ENCODE measurements at regions not wholly inside any gene's neighbourhood (a gene's known extent, or its start where the extent isn't known, plus 50 kb on each side); places are given as distances from the start of the nearest gene placed in this dataset.
A peak's percentile ranks its signal among the peaks of the same experiment; 100 is the strongest.

DNA sequence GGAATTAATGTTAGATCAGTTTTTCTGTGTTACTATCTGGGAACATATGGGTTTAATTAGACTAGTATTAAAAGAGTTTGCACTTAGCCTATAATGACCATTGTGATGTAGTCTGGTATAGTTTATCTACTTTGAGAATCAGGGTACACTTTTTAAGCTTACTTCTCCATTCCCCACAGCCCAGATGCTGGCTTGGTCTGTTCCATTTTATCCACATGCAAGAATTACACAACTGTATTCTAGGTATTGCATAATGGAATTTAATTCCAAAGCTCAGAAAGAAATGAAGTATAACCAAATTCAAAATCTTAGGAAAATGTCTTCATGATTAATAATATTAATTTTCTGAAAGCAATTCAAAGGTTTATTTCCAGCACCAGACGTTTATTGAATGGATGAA lies 122.2 kb upstream of the PDGFD start:
- DNase-seq (ENCODE audit: low read depth, low spot score): no peak
- no peak overlapping the region for H3K9ac ChIP-seq (ENCODE audit: insufficient read length, low read depth)
- H3K9me3 ChIP-seq (ENCODE audit: insufficient read depth, low read length): no peaks in the 10 kb centered on the region
- no peaks in the 10 kb centered on the region for H3K36me3 ChIP-seq (ENCODE audit: insufficient read depth, insufficient read length, low read length)
- no peaks in the 10 kb centered on the region for H3K4me1 ChIP-seq (ENCODE audit: insufficient read depth, insufficient read length)
- TF ChIP-seq YY1 (IDR thresholded peaks at IDR 0.05; ENCODE audit: insufficient read depth, insufficient read length) (no peak), ZNF274 (IDR thresholded peaks at IDR 0.05; ENCODE audit: low read depth, low read length) (no peak), SUZ12 (IDR thresholded peaks at IDR 0.05; ENCODE audit: extremely low read depth, insufficient read depth, insufficient read length) (no peak)
- H3K27me3 ChIP-seq (ENCODE audit: insufficient read depth, insufficient read length): no peaks in the 10 kb centered on the region
- no peak overlapping the region for H3K4me3 ChIP-seq (ENCODE audit: insufficient read length, low read depth)

DNA sequence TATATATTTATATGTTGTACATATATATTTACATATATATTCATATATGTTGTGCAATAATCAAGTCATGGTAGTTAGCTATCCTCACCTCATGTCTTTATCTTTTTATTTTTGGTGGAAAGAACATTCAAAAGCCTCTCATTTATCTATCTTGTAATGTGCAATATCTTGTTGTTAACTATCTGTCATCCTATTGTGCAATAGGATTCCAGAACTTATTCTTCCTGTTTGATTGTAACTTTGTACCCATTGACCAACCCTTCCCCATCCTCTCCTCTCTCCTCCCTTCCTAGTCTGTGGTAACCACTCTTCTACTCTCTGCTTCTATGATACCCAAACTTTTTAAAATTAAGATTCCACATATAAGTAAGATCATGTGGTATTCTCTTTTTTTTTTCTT lies 115.6 kb upstream of the PDGFD start:
- Histone ChIP-seq H3K36me3 (ENCODE audit: insufficient read depth, insufficient read length, low read length) (no peaks in the 10 kb centered on the region), H3K9ac (ENCODE audit: insufficient read length, low read depth) (no peak overlapping the region), H3K4me3 (ENCODE audit: insufficient read length, low read depth) (no peak overlapping the region)

DNA sequence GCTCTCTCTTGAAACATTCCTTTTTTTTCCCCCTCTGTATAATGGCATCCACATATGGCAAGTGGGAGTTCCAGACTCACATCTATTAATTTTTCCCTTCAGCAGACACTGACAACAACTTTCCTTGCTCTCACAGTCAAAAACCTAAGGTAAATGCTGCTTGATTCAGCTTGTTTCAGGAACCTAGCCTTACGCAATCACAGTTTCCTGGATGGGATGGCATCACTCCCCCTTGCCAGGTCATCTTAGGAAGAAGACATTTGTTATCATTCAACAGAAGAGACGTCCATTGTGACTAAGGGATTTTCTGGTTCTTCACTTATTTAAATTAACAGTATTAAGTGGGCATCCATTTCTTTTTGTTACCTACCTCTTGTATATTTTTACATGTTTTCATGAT lies 112.0 kb upstream of the PDGFD start:
- H3K9me3 ChIP-seq (ENCODE audit: insufficient read depth, low read length): no peaks in the 10 kb centered on the region
- H3K27me3 ChIP-seq (ENCODE audit: insufficient read depth, insufficient read length): no peaks in the 10 kb centered on the region
- no peak overlapping the region for H3K4me3 ChIP-seq (ENCODE audit: insufficient read length, low read depth)
- H3K9ac ChIP-seq (ENCODE audit: insufficient read length, low read depth): no peak overlapping the region
- no peaks in the 10 kb centered on the region for H3K36me3 ChIP-seq (ENCODE audit: insufficient read depth, insufficient read length, low read length)
- H3K4me1 ChIP-seq (ENCODE audit: insufficient read depth, insufficient read length): no peaks in the 10 kb centered on the region
- TF ChIP-seq YY1 (IDR thresholded peaks at IDR 0.05; ENCODE audit: insufficient read depth, insufficient read length) (no peak), ZNF274 (IDR thresholded peaks at IDR 0.05; ENCODE audit: low read depth, low read length) (no peak), SUZ12 (IDR thresholded peaks at IDR 0.05; ENCODE audit: extremely low read depth, insufficient read depth, insufficient read length) (no peak)
- DNase-seq (ENCODE audit: low read depth, low spot score): no peak

More for the DNA sequence above, 115.6 kb upstream of the PDGFD start:
- TF ChIP-seq ZNF274 (IDR thresholded peaks at IDR 0.05; ENCODE audit: low read depth, low read length) (no peak), YY1 (IDR thresholded peaks at IDR 0.05; ENCODE audit: insufficient read depth, insufficient read length) (no peak), SUZ12 (IDR thresholded peaks at IDR 0.05; ENCODE audit: extremely low read depth, insufficient read depth, insufficient read length) (no peak)
- Histone ChIP-seq H3K4me1 (ENCODE audit: insufficient read depth, insufficient read length) (no peaks in the 10 kb centered on the region), H3K27me3 (ENCODE audit: insufficient read depth, insufficient read length) (no peaks in the 10 kb centered on the region), H3K9me3 (ENCODE audit: insufficient read depth, low read length) (no peaks in the 10 kb centered on the region)
- DNase-seq (ENCODE audit: low read depth, low spot score): no peak

DNA sequence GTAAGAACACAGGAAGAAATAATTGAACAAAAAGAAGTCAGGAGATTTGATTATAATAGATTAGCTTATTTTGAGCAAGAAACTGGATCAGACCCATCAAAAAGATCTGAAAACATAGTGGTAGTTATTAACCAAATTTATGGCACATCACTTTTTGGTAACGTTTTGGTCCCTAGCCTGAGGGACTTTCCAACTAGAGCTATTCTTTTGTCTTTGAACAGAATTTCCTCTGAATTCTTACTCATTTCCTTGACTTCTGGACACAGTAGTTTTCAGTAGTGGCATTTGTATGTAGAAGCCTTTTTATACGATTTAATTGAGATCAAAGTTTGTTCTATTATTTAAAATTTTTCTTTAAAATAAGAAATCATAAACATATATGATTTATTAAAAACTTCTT lies 96.5 kb upstream of the PDGFD start:
- Histone ChIP-seq H3K4me1 (ENCODE audit: insufficient read depth, insufficient read length) (no peaks in the 10 kb centered on the region), H3K36me3 (ENCODE audit: insufficient read depth, insufficient read length, low read length) (no peaks in the 10 kb centered on the region), H3K27me3 (ENCODE audit: insufficient read depth, insufficient read length) (no peaks in the 10 kb centered on the region), H3K9me3 (ENCODE audit: insufficient read depth, low read length) (no peaks in the 10 kb centered on the region), H3K4me3 (ENCODE audit: insufficient read length, low read depth) (no peak overlapping the region), H3K9ac (ENCODE audit: insufficient read length, low read depth) (no peak overlapping the region)
- DNase-seq (ENCODE audit: low read depth, low spot score): no peak
- TF ChIP-seq SUZ12 (IDR thresholded peaks at IDR 0.05; ENCODE audit: extremely low read depth, insufficient read depth, insufficient read length): no peak

DNA sequence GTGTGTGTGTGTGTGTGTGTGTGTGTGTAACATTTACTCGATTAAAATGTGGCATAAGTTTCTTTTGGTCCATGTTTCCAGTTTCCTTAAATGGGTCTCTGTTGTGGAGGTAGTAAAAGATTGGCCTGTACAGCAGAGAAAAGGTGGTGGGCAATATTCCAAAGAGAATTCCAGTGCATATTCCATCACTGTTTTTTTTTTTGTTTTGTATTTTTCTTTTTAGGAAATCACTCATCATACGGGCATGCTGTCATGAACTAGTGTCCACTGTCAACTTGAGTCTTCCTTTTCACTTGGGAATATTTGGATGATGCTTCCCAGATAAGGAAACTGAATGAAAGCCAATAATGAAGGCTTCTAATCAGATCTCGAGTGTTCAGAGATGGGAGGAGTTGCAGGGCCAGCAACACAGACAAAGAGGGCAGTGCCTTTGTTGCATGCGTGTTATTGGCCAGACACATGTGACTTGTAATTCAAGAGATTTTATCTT lies 95.2 kb upstream of the PDGFD start:
- Histone ChIP-seq H3K4me3 (ENCODE audit: insufficient read length, low read depth) (no peak overlapping the region), H3K9me3 (ENCODE audit: insufficient read depth, low read length) (no peaks in the 10 kb centered on the region), H3K4me1 (ENCODE audit: insufficient read depth, insufficient read length) (no peaks in the 10 kb centered on the region), H3K27me3 (ENCODE audit: insufficient read depth, insufficient read length) (no peaks in the 10 kb centered on the region), H3K36me3 (ENCODE audit: insufficient read depth, insufficient read length, low read length) (no peaks in the 10 kb centered on the region), H3K9ac (ENCODE audit: insufficient read length, low read depth) (no peak overlapping the region)
- DNase-seq (ENCODE audit: low read depth, low spot score): no peak
- TF ChIP-seq YY1 (IDR thresholded peaks at IDR 0.05; ENCODE audit: insufficient read depth, insufficient read length) (no peak), ZNF274 (IDR thresholded peaks at IDR 0.05; ENCODE audit: low read depth, low read length) (no peak), SUZ12 (IDR thresholded peaks at IDR 0.05; ENCODE audit: extremely low read depth, insufficient read depth, insufficient read length) (no peak)

DNA sequence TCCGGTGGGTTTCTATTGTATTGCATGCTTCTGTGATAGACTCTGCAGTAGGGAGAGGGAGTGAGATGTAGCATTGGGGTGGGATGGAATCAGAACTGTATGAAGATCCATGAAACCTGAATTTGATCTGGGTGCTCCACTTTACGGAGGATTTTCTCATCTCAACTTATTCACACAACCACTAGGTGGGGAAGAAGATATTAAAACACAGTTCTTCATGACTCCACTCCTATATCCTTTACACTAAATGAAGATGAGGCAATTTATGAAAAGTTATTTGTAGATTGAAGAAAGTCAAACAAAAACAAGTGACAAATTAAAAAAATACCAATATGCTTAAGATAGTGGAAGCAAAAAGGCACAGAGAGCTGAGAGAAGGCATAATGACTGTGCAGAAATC lies 92.6 kb upstream of the PDGFD start:
- H3K27me3 ChIP-seq (ENCODE audit: insufficient read depth, insufficient read length): no peaks in the 10 kb centered on the region
- DNase-seq (ENCODE audit: low read depth, low spot score): no peak
- H3K4me3 ChIP-seq (ENCODE audit: insufficient read length, low read depth): no peak overlapping the region
- TF ChIP-seq SUZ12 (IDR thresholded peaks at IDR 0.05; ENCODE audit: extremely low read depth, insufficient read depth, insufficient read length) (no peak), ZNF274 (IDR thresholded peaks at IDR 0.05; ENCODE audit: low read depth, low read length) (no peak), YY1 (IDR thresholded peaks at IDR 0.05; ENCODE audit: insufficient read depth, insufficient read length) (no peak)
- H3K4me1 ChIP-seq (ENCODE audit: insufficient read depth, insufficient read length): no peaks in the 10 kb centered on the region
- H3K36me3 ChIP-seq (ENCODE audit: insufficient read depth, insufficient read length, low read length): no peaks in the 10 kb centered on the region
- H3K9ac ChIP-seq (ENCODE audit: insufficient read length, low read depth): no peak overlapping the region
- H3K9me3 ChIP-seq (ENCODE audit: insufficient read depth, low read length): no peaks in the 10 kb centered on the region

DNA sequence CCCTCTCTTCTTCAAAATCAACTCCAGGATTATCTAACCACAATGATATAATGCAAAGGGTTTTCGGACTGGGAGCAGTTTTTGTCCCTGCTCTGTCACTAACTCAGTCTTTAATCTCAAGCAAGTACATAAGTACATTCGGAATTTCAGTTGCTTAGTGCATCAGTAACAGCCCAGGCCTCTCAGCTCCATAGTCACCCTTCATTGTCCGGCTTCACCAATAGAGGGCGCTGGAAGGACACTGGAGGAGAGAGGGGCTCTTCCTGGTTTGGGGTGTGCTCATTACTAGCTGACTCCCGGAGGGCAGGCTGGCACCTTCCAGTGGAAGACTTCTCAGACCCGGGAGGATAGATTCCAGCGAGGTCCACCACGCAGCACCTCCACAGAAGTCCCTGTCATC lies 90.4 kb upstream of the PDGFD start:
- no peaks in the 10 kb centered on the region for H3K27me3 ChIP-seq (ENCODE audit: insufficient read depth, insufficient read length)
- no peak for TF ChIP-seq ZNF274 (IDR thresholded peaks at IDR 0.05; ENCODE audit: low read depth, low read length)
- no peak for TF ChIP-seq YY1 (IDR thresholded peaks at IDR 0.05; ENCODE audit: insufficient read depth, insufficient read length)
- no peak for TF ChIP-seq SUZ12 (IDR thresholded peaks at IDR 0.05; ENCODE audit: extremely low read depth, insufficient read depth, insufficient read length)
- H3K36me3 ChIP-seq (ENCODE audit: insufficient read depth, insufficient read length, low read length): no peaks in the 10 kb centered on the region
- peak; percentile 55 for DNase-seq (ENCODE audit: low read depth, low spot score)
- H3K9ac ChIP-seq (ENCODE audit: insufficient read length, low read depth): no peak overlapping the region
- H3K9me3 ChIP-seq (ENCODE audit: insufficient read depth, low read length): no peaks in the 10 kb centered on the region
- no peak overlapping the region for H3K4me3 ChIP-seq (ENCODE audit: insufficient read length, low read depth)
- no peaks in the 10 kb centered on the region for H3K4me1 ChIP-seq (ENCODE audit: insufficient read depth, insufficient read length)

DNA sequence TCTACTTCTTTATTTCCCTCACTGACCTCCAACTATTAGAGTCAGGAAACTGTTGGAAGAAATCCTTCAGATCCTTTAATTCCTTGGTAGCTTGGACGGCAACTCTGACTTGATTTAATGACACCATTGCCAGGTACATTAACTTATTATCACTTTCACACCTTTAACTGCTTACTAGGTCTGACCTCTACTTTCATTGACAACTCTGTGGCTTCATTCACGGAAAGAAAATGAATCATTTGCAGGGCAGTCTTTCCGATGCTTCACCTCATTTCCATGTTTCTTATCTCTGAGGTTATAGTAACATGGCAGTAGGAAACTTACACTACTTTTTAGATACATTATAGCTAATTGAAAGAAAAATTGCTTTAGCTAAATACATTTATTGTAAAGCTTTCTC lies 82.6 kb upstream of the PDGFD start:
- DNase-seq (ENCODE audit: low read depth, low spot score): no peak

More for the DNA sequence above, 82.6 kb upstream of the PDGFD start:
- no peaks in the 10 kb centered on the region for H3K9me3 ChIP-seq (ENCODE audit: insufficient read depth, low read length)
- H3K36me3 ChIP-seq (ENCODE audit: insufficient read depth, insufficient read length, low read length): no peaks in the 10 kb centered on the region
- H3K4me3 ChIP-seq (ENCODE audit: insufficient read length, low read depth): no peak overlapping the region
- H3K4me1 ChIP-seq (ENCODE audit: insufficient read depth, insufficient read length): no peaks in the 10 kb centered on the region
- TF ChIP-seq SUZ12 (IDR thresholded peaks at IDR 0.05; ENCODE audit: extremely low read depth, insufficient read depth, insufficient read length) (no peak), YY1 (IDR thresholded peaks at IDR 0.05; ENCODE audit: insufficient read depth, insufficient read length) (no peak), ZNF274 (IDR thresholded peaks at IDR 0.05; ENCODE audit: low read depth, low read length) (no peak)
- H3K27me3 ChIP-seq (ENCODE audit: insufficient read depth, insufficient read length): no peaks in the 10 kb centered on the region
- H3K9ac ChIP-seq (ENCODE audit: insufficient read length, low read depth): no peak overlapping the region
